KMS-11 (cell line): ENCODE measurements at regions not wholly inside any gene's neighbourhood (a gene's known extent, or its start where the extent isn't known, plus 50 kb on each side); places are given as distances from the start of the nearest gene placed in this dataset.
A peak's percentile ranks its signal among the peaks of the same experiment; 100 is the strongest.

ENCODE experiments used
- H2AFZ ChIP-seq: fragments of 200-600 bp; sonication (generic); 2 replicates; pipeline ENCODE4 v1.6.1; 2016; ENCODE audit warnings: antibody characterized with exemption, mixed run types, low read depth
- H3K27ac ChIP-seq: fragments of 200-600 bp; sonication (generic); 2 replicates; pipeline ENCODE4 v1.6.1; 2016; ENCODE audit warnings: mild to moderate bottlenecking, mixed run types
- H3K27me3 ChIP-seq: fragments of 200-600 bp; sonication (generic); 2 replicates; pipeline ENCODE4 v1.6.1; 2017; ENCODE audit warnings: mild to moderate bottlenecking, low read depth, mixed run types, moderate library complexity; ENCODE audit not compliant: insufficient read depth
- H3K36me3 ChIP-seq: fragments of 200-600 bp; sonication (generic); 2 replicates; pipeline ENCODE4 v1.6.1; 2017; ENCODE audit warnings: mild to moderate bottlenecking, mixed run types; ENCODE audit not compliant: insufficient read depth
- H3K4me1 ChIP-seq: fragments of 200-600 bp; sonication (generic); 2 replicates; pipeline ENCODE4 v1.6.1; 2016; ENCODE audit warnings: mild to moderate bottlenecking, low read depth, mixed run types; ENCODE audit not compliant: poor library complexity, severe bottlenecking
- H3K4me2 ChIP-seq: fragments of 200-600 bp; sonication (generic); 2 replicates; pipeline ENCODE4 v1.7.0; 2016; ENCODE audit warnings: mild to moderate bottlenecking, mixed run types
- H3K4me3 ChIP-seq: fragments of 200-600 bp; sonication (generic); IDR thresholded peaks from 2 replicates; pipeline ENCODE4 v1.6.1; 2017; ENCODE audit warnings: low read depth, low read length, mixed read lengths; ENCODE audit not compliant: insufficient read depth
- H3K79me2 ChIP-seq: fragments of 200-600 bp; sonication (generic); 2 replicates; pipeline ENCODE4 v1.6.1; 2016; ENCODE audit warnings: low read depth, mixed run types; ENCODE audit not compliant: insufficient read depth
- H3K9ac ChIP-seq: fragments of 200-600 bp; sonication (generic); 2 replicates; pipeline ENCODE4 v1.6.1; 2016; ENCODE audit warnings: mild to moderate bottlenecking, mixed run types
- H4K20me1 ChIP-seq: fragments of 200-600 bp; sonication (generic); 2 replicates; pipeline ENCODE4 v1.6.1; 2016; ENCODE audit warnings: mild to moderate bottlenecking, mixed run types; ENCODE audit not compliant: insufficient read depth
- CTCF ChIP-seq: fragments of 200-600 bp; sonication (generic); conservative IDR thresholded peaks from 2 replicates; pipeline ENCODE4 v1.6.1; 2017; ENCODE audit warnings: low read depth, mild to moderate bottlenecking, antibody characterized with exemption, low read length, moderate library complexity, mixed read lengths

- H4K20me1 ChIP-seq: no peaks in the 10 kb centered on the region
- no peaks in the 10 kb centered on the region for H3K27me3 ChIP-seq
- no peak overlapping the region for H2AFZ ChIP-seq
- no peak overlapping the region for H3K4me2 ChIP-seq
- no peaks in the 10 kb centered on the region for H3K79me2 ChIP-seq
- H3K4me1 ChIP-seq: peaks cover 20% of the 10 kb centered on the region
- TF ChIP-seq CTCF: no peak
- H3K36me3 ChIP-seq: no peaks in the 10 kb centered on the region
- no peak overlapping the region for H3K27ac ChIP-seq
- no peak overlapping the region for H3K4me3 ChIP-seq
- no peak overlapping the region for H3K9ac ChIP-seq
Measured at GRCh38 chr1:234881893-234882771, 246.5 kb downstream of the TOMM20 start.

GRCh38 chr1:234879147-234880080 lies 249.2 kb downstream of the TOMM20 start:
- Histone ChIP-seq H3K4me2 (peak overlapping the region; percentile 42; the same call in 1 of the 2 replicates), H4K20me1 (no peaks in the 10 kb centered on the region), H2AFZ (no peak overlapping the region), H3K27ac (no peak overlapping the region), H3K4me1 (peaks cover 22% of the 10 kb centered on the region), H3K27me3 (no peaks in the 10 kb centered on the region), H3K4me3 (no peak overlapping the region), H3K79me2 (no peaks in the 10 kb centered on the region), H3K36me3 (no peaks in the 10 kb centered on the region), H3K9ac (no peak overlapping the region)
- TF ChIP-seq CTCF: no peak

GRCh38 chr1:234878288-234878687 lies 250.3 kb downstream of the TOMM20 start:
- no peak overlapping the region for H3K27ac ChIP-seq
- H3K9ac ChIP-seq: no peak overlapping the region
- H2AFZ ChIP-seq: no peak overlapping the region
- H3K4me1 ChIP-seq: peaks cover 22% of the 10 kb centered on the region
- no peaks in the 10 kb centered on the region for H3K27me3 ChIP-seq
- H3K4me3 ChIP-seq: no peak overlapping the region
- H3K79me2 ChIP-seq: no peaks in the 10 kb centered on the region
- no peaks in the 10 kb centered on the region for H4K20me1 ChIP-seq
- no peaks in the 10 kb centered on the region for H3K36me3 ChIP-seq
- no peak overlapping the region for H3K4me2 ChIP-seq
- TF ChIP-seq CTCF: no peak

GRCh38 chr1:234877761-234878160 lies 250.9 kb downstream of the TOMM20 start:
- Histone ChIP-seq H3K36me3 (no peaks in the 10 kb centered on the region), H3K27ac (no peak overlapping the region)

More at GRCh38 chr1:234877761-234878160, 250.9 kb downstream of the TOMM20 start:
- H3K4me3 ChIP-seq: no peak overlapping the region
- no peak for TF ChIP-seq CTCF
- H3K4me1 ChIP-seq: peaks cover 22% of the 10 kb centered on the region
- no peaks in the 10 kb centered on the region for H3K79me2 ChIP-seq
- no peaks in the 10 kb centered on the region for H4K20me1 ChIP-seq
- H3K4me2 ChIP-seq: no peak overlapping the region
- H3K9ac ChIP-seq: no peak overlapping the region
- no peak overlapping the region for H2AFZ ChIP-seq
- no peaks in the 10 kb centered on the region for H3K27me3 ChIP-seq
